ENCODE measurements at regions not wholly inside any gene's neighbourhood (a gene's known extent, or its start where the extent isn't known, plus 50 kb on each side); places are given as distances from the start of the nearest gene placed in this dataset.
A peak's percentile ranks its signal among the peaks of the same experiment; 100 is the strongest.

DNA sequence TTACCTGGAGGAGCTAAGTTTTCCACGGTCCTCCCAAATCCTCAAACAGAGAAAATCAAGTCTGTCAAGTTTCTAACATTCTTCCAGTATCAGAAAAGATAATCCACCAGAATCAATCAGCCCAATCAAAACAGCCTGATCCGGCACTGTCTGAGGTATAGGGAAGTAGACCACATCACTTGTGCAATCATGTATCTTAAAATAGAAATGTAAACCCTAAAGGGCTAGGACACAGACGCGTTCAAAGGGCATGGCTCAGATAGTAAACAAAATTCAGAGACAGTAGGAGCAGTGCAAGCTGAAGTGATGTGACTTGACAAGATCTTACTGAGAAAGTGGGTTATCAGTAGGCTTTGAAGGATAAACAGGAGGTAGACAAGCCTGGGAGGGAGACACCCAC, 252.4 kb upstream of the DAPK1 start:
- Histone ChIP-seq H3K4me3 (no peak overlapping the region), H3K9me3 (no peaks in the 10 kb centered on the region), H3K27me3 (ENCODE audit: insufficient read depth in 3 of 3, low read length in 2 of 3) (no peaks in the 10 kb centered on the region), H3K4me1 (no peaks in the 10 kb centered on the region), H3K36me3 (ENCODE audit: insufficient read depth in 1 of 2, low read depth in 1 of 2) (no peaks in the 10 kb centered on the region), H3K27ac (no peak overlapping the region)
- DNase-seq (no peak), ATAC-seq (no peak)
- intact Hi-C loops (cut with DNase I) = no loop called here
- TF ChIP-seq, protein P1, sequence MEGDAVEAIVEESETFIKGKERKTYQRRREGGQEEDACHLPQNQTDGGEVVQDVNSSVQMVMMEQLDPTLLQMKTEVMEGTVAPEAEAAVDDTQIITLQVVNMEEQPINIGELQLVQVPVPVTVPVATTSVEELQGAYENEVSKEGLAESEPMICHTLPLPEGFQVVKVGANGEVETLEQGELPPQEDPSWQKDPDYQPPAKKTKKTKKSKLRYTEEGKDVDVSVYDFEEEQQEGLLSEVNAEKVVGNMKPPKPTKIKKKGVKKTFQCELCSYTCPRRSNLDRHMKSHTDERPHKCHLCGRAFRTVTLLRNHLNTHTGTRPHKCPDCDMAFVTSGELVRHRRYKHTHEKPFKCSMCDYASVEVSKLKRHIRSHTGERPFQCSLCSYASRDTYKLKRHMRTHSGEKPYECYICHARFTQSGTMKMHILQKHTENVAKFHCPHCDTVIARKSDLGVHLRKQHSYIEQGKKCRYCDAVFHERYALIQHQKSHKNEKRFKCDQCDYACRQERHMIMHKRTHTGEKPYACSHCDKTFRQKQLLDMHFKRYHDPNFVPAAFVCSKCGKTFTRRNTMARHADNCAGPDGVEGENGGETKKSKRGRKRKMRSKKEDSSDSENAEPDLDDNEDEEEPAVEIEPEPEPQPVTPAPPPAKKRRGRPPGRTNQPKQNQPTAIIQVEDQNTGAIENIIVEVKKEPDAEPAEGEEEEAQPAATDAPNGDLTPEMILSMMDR (IDR thresholded peaks at IDR 0.05) = no peak
- 44 to 62% (median 49%) methylated on average over 4 of the region's 4 CpGs for WGBS, 3 donors

DNA sequence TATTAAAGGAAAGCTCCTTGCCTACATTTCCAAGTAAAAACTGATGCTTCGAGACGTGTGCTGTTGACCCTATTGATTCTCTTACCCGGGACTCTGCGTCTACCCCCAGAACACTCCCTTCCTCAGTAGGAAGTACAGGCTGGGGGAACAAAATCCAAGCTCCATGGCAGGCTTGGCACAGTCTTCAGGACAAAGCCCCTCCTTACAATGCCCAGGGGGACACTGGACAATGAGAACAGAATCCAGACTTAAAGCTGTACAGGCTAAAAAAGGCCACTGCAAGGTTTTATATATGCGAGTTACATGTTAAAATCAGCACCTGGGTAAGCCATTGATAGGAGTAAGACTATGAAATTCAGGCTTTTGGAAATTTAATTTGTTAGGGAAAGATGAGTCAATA, 250.6 kb upstream of the DAPK1 start:
- Histone ChIP-seq H3K27me3 (ENCODE audit: insufficient read depth in 3 of 3, low read length in 2 of 3) (no peaks in the 10 kb centered on the region), H3K27ac (no peak overlapping the region), H3K4me1 (no peaks in the 10 kb centered on the region), H3K9me3 (no peaks in the 10 kb centered on the region), H3K4me3 (no peak overlapping the region), H3K36me3 (ENCODE audit: insufficient read depth in 1 of 2, low read depth in 1 of 2) (no peaks in the 10 kb centered on the region)
- DNase-seq (no peak), ATAC-seq (no peak)
- intact Hi-C loops (cut with DNase I) = no loop called here
- TF ChIP-seq, protein P1 (IDR thresholded peaks at IDR 0.05) = no peak
- 59 to 75% (median 67%) methylated on average over 5 of the region's 5 CpGs for WGBS, 3 donors

DNA sequence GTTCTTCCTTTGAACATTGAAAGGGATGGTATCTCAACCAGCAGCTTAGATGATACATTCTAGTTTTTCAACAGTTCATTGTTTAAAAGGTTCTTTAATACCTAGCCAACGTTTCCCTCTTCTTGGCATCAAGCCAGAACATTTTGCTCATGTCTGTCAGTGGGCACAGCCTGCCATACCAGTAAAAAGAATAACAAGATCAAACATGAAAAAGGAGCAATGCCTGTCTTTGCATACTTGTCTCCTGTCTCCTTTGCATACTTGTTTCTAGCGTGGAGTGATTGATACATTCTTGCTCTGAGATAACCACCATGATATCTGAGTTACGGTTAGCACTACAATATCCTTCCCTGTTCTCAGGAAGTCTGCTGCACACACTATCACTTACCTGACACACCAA, 248.6 kb upstream of the DAPK1 start:
- no peaks in the 10 kb centered on the region for H3K36me3 ChIP-seq (ENCODE audit: insufficient read depth in 1 of 2, low read depth in 1 of 2)
- H3K4me3 ChIP-seq = no peak overlapping the region
- DNase-seq (no peak), ATAC-seq (no peak)
- H3K27ac ChIP-seq = no peak overlapping the region
- intact Hi-C loops (cut with DNase I) = no loop called here
- TF ChIP-seq, protein P1 (IDR thresholded peaks at IDR 0.05) = no peak
- no peaks in the 10 kb centered on the region for H3K27me3 ChIP-seq (ENCODE audit: insufficient read depth in 3 of 3, low read length in 2 of 3)
- no peaks in the 10 kb centered on the region for H3K9me3 ChIP-seq
- no peaks in the 10 kb centered on the region for H3K4me1 ChIP-seq
- WGBS, 3 donors = 62 to 67% (median 64%) methylated on average over 3 of the region's 3 CpGs

DNA sequence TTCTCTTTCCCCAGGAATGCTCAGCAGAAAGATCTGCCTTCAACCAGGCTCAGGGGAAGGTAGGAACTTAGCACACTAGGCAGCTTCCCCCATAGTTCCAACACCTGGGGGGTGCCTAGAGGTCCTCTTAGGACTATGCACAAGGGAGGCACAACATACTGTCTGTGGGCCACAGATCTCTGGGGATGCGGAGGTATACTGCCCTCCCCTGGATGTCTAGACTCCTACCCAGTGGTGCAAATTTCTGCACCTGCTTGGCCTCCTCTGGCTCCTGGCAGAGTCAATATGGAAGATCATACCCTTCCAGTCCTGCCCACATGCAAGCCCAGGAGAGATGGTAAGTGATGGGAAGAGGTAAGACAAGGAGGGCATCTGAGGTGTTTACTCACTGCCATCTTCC, 247.5 kb upstream of the DAPK1 start:
- no peak overlapping the region for H3K27ac ChIP-seq
- TF ChIP-seq, protein P1 (IDR thresholded peaks at IDR 0.05) = no peak
- peaks cover under 1% of the 10 kb centered on the region for H3K4me1 ChIP-seq
- no peak overlapping the region for H3K4me3 ChIP-seq
- no peaks in the 10 kb centered on the region for H3K9me3 ChIP-seq
- ATAC-seq = peak in 1 of 4 donors; percentile 65
- WGBS, 3 donors = 90 to 100% (median 100%) methylated on average over 1 of the region's 1 CpG
- DNase-seq = no peak
- H3K27me3 ChIP-seq (ENCODE audit: insufficient read depth in 3 of 3, low read length in 2 of 3) = no peaks in the 10 kb centered on the region
- intact Hi-C loops (cut with DNase I) = no loop called here
- no peaks in the 10 kb centered on the region for H3K36me3 ChIP-seq (ENCODE audit: insufficient read depth in 1 of 2, low read depth in 1 of 2)

DNA sequence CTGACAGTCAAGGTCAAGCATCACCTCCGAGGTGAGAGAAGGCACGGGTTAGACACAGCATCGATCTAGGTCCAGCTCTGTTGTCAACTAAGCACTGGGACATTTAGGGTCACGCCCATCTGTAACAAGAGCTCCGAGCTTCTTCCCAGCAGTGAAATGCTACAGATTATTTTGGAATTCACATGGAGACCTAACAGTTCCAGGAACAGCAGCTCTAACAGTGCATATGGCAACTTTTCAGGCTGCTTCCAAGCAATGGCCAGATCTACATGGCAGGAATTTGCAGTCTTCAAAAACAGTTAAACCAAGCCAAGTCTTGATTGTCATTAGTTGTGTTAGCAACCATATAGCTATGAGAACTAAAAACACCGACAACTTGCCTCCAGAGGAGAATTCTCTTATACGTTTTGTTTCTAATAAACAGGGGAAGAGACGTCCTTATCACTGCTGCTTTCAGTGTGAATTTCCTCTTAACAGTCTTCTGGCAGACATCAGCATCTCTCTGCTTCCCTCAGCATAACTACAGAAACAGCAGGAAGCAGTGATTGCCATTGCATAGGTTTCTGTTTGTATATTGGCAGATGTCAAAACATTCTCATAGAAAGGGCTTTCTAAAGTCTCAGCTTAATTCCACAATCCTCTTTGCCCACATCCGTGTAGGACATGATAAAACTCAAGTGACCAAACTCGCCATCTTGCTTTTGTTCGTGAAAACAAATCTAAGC, 242.1 kb upstream of the DAPK1 start:
- no peaks in the 10 kb centered on the region for H3K27me3 ChIP-seq (ENCODE audit: insufficient read depth in 3 of 3, low read length in 2 of 3)
- no peaks in the 10 kb centered on the region for H3K9me3 ChIP-seq
- ATAC-seq (no peak), DNase-seq (no peak)
- peaks cover 7% of the 10 kb centered on the region for H3K4me1 ChIP-seq
- 43 to 44% (median 44%) methylated on average over 11 of the region's 11 CpGs for WGBS, 3 donors
- H3K4me3 ChIP-seq = no peak overlapping the region
- H3K36me3 ChIP-seq (ENCODE audit: insufficient read depth in 1 of 2, low read depth in 1 of 2) = no peaks in the 10 kb centered on the region
- H3K27ac ChIP-seq = no peak overlapping the region
- TF ChIP-seq, protein P1 (IDR thresholded peaks at IDR 0.05) = no peak
- intact Hi-C loops (cut with DNase I) = no loop called here

Measured in psoas muscle (tissue), 7 donors.